SU-DHL-6 (cell line): ENCODE measurements at regions not wholly inside any gene's neighbourhood (a gene's known extent, or its start where the extent isn't known, plus 50 kb on each side); places are given as distances from the start of the nearest gene placed in this dataset.

Source experiments
- H2AFZ ChIP-seq: fragments of 200-600 bp; sonication (generic); 2 replicates; pipeline ENCODE4 v1.6.1; 2014; ENCODE audit warnings: low read depth, mild to moderate bottlenecking, moderate library complexity, mixed read lengths, antibody characterized with exemption, low read length; ENCODE audit not compliant: severe bottlenecking
- H3F3A ChIP-seq: fragments of 200-600 bp; shearing (Covaris generic); 2 replicates; pipeline ENCODE4 v1.6.0; 2016; ENCODE audit warnings: antibody characterized with exemption, mild to moderate bottlenecking; ENCODE audit not compliant: insufficient read depth
- H3K27ac ChIP-seq: fragments of 200-600 bp; sonication (generic); 2 replicates; pipeline ENCODE4 v1.5.1; 2016; ENCODE audit warnings: low read depth, mild to moderate bottlenecking, low read length, moderate library complexity, mixed read lengths
- H3K27me3 ChIP-seq: fragments of 200-600 bp; sonication (generic), shearing (Covaris generic); 2 replicates; pipeline ENCODE4 v1.6.0; 2014; ENCODE audit warnings: mild to moderate bottlenecking, low read length
- H3K36me3 ChIP-seq: fragments of 200-600 bp; sonication (generic); 2 replicates; pipeline ENCODE4 v1.6.1; 2014; ENCODE audit warnings: mild to moderate bottlenecking, low read length, mixed read lengths
- H3K4me2 ChIP-seq: fragments of 300-600, 200-600 bp; shearing (Covaris generic), sonication (generic); 2 replicates; pipeline ENCODE4 v1.6.0; 2014; ENCODE audit warnings: low read length, low read depth, mild to moderate bottlenecking; ENCODE audit not compliant: poor library complexity, severe bottlenecking
- H3K4me3 ChIP-seq: fragments of 200-600 bp; sonication (generic); 2 replicates; pipeline ENCODE4 v1.5.1; 2014; ENCODE audit warnings: antibody characterized with exemption, low read length, mild to moderate bottlenecking, mixed read lengths; ENCODE audit not compliant: insufficient read depth, poor library complexity, severe bottlenecking
- H3K79me2 ChIP-seq: fragments of 200-600 bp; sonication (generic); 2 replicates; pipeline ENCODE4 v1.6.1; 2014; ENCODE audit warnings: mild to moderate bottlenecking, low read length, moderate library complexity; ENCODE audit not compliant: insufficient read depth
- H3K9ac ChIP-seq: fragments of 200-600 bp; sonication (generic); 2 replicates; pipeline ENCODE4 v1.7.0; 2014; ENCODE audit warnings: mild to moderate bottlenecking, low read length
- H3K9me2 ChIP-seq: fragments of 200-600 bp; sonication (generic); replicated peaks from 2 replicates; pipeline ENCODE4 v1.6.1; 2014; ENCODE audit warnings: low read length; ENCODE audit not compliant: insufficient read depth
- H3K9me3 ChIP-seq: fragments of 200-600 bp; sonication (generic); 2 replicates; pipeline ENCODE4 v1.6.1; 2014; ENCODE audit warnings: low read length, mixed read lengths; ENCODE audit not compliant: insufficient read depth
- H4K20me1 ChIP-seq: fragments of 200-600 bp; sonication (generic); 2 replicates; pipeline ENCODE4 v1.6.1; 2014; ENCODE audit warnings: low read depth, mild to moderate bottlenecking, antibody characterized with exemption, low read length, moderate library complexity, mixed read lengths
- CTCF ChIP-seq: fragments of 200-600 bp; sonication (generic); IDR thresholded peaks from one replicate; pipeline ENCODE4 v1.5.1; 2017; ENCODE audit warnings: antibody characterized with exemption, mild to moderate bottlenecking, low read length, moderate library complexity; ENCODE audit not compliant: insufficient read depth, poor library complexity, severe bottlenecking
- EZH2phosphoT487 ChIP-seq: fragments of 200-600 bp; sonication (generic), shearing (Covaris generic); conservative IDR thresholded peaks from 2 replicates; pipeline ENCODE4 v1.6.1; 2018; ENCODE audit warnings: mild to moderate bottlenecking, antibody characterized with exemption, low read length, moderate library complexity, mixed read lengths

- Histone ChIP-seq H3K4me2 (no peak overlapping the region), H3K36me3 (no peaks in the 10 kb centered on the region)
These were observed 265.1 kb downstream of the NFKBIZ start for GRCh38 chr3:102114264-102114979.

GRCh38 chr3:102122527-102122926, 273.2 kb downstream of the NFKBIZ start:
- Histone ChIP-seq H3K79me2 (no peaks in the 10 kb centered on the region), H3K4me2 (no peak overlapping the region), H3F3A (no peaks in the 10 kb centered on the region), H3K27ac (no peak overlapping the region), H2AFZ (no peak overlapping the region), H3K4me3 (no peak overlapping the region), H3K9ac (no peak overlapping the region), H3K27me3 (no peaks in the 10 kb centered on the region), H3K36me3 (0 out of 2 replicates have a peak, but pooled peaks cover 3% of the 10 kb centered on the region), H3K9me2 (no peaks in the 10 kb centered on the region), H3K9me3 (peaks cover 4% of the 10 kb centered on the region; the same call in 1 of the 2 replicates), H4K20me1 (no peaks in the 10 kb centered on the region)
- TF ChIP-seq EZH2phosphoT487 (no peak), CTCF (no peak)

More at GRCh38 chr3:102114264-102114979, 265.1 kb downstream of the NFKBIZ start:
- H3K9me3 ChIP-seq: no peaks in the 10 kb centered on the region
- H4K20me1 ChIP-seq: no peaks in the 10 kb centered on the region
- TF ChIP-seq EZH2phosphoT487: no peak
- TF ChIP-seq CTCF: no peak
- H3K4me3 ChIP-seq: no peak overlapping the region
- H3K27ac ChIP-seq: no peak overlapping the region
- H2AFZ ChIP-seq: no peak overlapping the region
- H3K9ac ChIP-seq: no peak overlapping the region
- H3F3A ChIP-seq: no peaks in the 10 kb centered on the region
- no peaks in the 10 kb centered on the region for H3K9me2 ChIP-seq
- no peaks in the 10 kb centered on the region for H3K27me3 ChIP-seq
- no peaks in the 10 kb centered on the region for H3K79me2 ChIP-seq

- Histone ChIP-seq H3K27ac (no peak overlapping the region), H3K9ac (no peak overlapping the region), H3K27me3 (no peaks in the 10 kb centered on the region), H3K9me3 (peaks cover 4% of the 10 kb centered on the region; the same call in 1 of the 2 replicates), H3K4me3 (no peak overlapping the region), H4K20me1 (no peaks in the 10 kb centered on the region), H3K9me2 (no peaks in the 10 kb centered on the region), H2AFZ (no peak overlapping the region), H3K79me2 (no peaks in the 10 kb centered on the region), H3K4me2 (no peak overlapping the region), H3K36me3 (0 out of 2 replicates have a peak, but pooled peaks cover 3% of the 10 kb centered on the region), H3F3A (no peaks in the 10 kb centered on the region)
- no peak for TF ChIP-seq EZH2phosphoT487
- TF ChIP-seq CTCF: no peak
These were observed 274.4 kb downstream of the NFKBIZ start for GRCh38 chr3:102123590-102124190.
